ENCODE measurements at regions not wholly inside any gene's neighbourhood (a gene's known extent, or its start where the extent isn't known, plus 50 kb on each side); places are given as distances from the start of the nearest gene placed in this dataset.

DNA sequence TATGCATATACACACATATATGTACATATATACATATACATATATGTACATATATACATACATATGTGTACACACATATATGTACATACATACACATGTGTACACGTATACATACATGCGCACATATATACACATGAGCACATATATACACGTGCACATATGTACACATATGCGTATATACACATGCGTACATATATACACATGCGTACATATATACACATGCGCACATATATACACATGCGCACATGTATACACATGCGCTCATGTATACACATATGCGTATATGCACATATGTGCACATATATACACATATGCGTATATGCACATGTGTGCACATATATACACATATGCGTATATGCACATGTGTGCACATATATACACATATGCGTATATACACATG is 353.0 kb downstream of the EDEM1 start:
- Histone ChIP-seq H3K27me3 (ENCODE audit: insufficient read depth, low read depth, low read length) (no peaks in the 10 kb centered on the region), H3K79me2 (replicated peaks; ENCODE audit: insufficient read depth, low read length) (no peaks in the 10 kb centered on the region), H3K36me3 (ENCODE audit: insufficient read depth, low read length) (no peaks in the 10 kb centered on the region), H3K9ac (ENCODE audit: low read length) (no peak overlapping the region), H3F3A (ENCODE audit: insufficient read depth, low read length, poor library complexity, severe bottlenecking) (no peaks in the 10 kb centered on the region), H3K9me3 (ENCODE audit: low read length) (no peaks in the 10 kb centered on the region), H3K27ac (ENCODE audit: low read length) (no peak overlapping the region), H2AFZ (ENCODE audit: low read depth, low read length) (no peak overlapping the region), H4K20me1 (ENCODE audit: insufficient read depth) (no peaks in the 10 kb centered on the region), H3K4me2 (ENCODE audit: low read length) (no peak overlapping the region), H3K9me2 (ENCODE audit: insufficient read depth, low read length) (no peaks in the 10 kb centered on the region), H3K4me3 (ENCODE audit: low read length) (no peak overlapping the region)
- TF ChIP-seq, protein P1, sequence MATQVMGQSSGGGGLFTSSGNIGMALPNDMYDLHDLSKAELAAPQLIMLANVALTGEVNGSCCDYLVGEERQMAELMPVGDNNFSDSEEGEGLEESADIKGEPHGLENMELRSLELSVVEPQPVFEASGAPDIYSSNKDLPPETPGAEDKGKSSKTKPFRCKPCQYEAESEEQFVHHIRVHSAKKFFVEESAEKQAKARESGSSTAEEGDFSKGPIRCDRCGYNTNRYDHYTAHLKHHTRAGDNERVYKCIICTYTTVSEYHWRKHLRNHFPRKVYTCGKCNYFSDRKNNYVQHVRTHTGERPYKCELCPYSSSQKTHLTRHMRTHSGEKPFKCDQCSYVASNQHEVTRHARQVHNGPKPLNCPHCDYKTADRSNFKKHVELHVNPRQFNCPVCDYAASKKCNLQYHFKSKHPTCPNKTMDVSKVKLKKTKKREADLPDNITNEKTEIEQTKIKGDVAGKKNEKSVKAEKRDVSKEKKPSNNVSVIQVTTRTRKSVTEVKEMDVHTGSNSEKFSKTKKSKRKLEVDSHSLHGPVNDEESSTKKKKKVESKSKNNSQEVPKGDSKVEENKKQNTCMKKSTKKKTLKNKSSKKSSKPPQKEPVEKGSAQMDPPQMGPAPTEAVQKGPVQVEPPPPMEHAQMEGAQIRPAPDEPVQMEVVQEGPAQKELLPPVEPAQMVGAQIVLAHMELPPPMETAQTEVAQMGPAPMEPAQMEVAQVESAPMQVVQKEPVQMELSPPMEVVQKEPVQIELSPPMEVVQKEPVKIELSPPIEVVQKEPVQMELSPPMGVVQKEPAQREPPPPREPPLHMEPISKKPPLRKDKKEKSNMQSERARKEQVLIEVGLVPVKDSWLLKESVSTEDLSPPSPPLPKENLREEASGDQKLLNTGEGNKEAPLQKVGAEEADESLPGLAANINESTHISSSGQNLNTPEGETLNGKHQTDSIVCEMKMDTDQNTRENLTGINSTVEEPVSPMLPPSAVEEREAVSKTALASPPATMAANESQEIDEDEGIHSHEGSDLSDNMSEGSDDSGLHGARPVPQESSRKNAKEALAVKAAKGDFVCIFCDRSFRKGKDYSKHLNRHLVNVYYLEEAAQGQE (IDR thresholded peaks at IDR 0.05; ENCODE audit: borderline replicate concordance): no peak
- TF ChIP-seq TAF1 (IDR thresholded peaks at IDR 0.05; ENCODE audit: low read depth): no peak
- TF ChIP-seq, protein P2, sequence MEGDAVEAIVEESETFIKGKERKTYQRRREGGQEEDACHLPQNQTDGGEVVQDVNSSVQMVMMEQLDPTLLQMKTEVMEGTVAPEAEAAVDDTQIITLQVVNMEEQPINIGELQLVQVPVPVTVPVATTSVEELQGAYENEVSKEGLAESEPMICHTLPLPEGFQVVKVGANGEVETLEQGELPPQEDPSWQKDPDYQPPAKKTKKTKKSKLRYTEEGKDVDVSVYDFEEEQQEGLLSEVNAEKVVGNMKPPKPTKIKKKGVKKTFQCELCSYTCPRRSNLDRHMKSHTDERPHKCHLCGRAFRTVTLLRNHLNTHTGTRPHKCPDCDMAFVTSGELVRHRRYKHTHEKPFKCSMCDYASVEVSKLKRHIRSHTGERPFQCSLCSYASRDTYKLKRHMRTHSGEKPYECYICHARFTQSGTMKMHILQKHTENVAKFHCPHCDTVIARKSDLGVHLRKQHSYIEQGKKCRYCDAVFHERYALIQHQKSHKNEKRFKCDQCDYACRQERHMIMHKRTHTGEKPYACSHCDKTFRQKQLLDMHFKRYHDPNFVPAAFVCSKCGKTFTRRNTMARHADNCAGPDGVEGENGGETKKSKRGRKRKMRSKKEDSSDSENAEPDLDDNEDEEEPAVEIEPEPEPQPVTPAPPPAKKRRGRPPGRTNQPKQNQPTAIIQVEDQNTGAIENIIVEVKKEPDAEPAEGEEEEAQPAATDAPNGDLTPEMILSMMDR (IDR thresholded peaks at IDR 0.05; ENCODE audit: poor library complexity, severe bottlenecking): no peak
- no peak for TF ChIP-seq MXI1 (conservative IDR thresholded peaks at IDR 0.05; ENCODE audit: poor library complexity, severe bottlenecking)
- TF ChIP-seq EP300 (conservative IDR thresholded peaks at IDR 0.05; ENCODE audit: poor library complexity, severe bottlenecking): no peak
- no peak for TF ChIP-seq POLR2AphosphoS5 (IDR thresholded peaks at IDR 0.05)
- no peak for TF ChIP-seq SMC3 (conservative IDR thresholded peaks at IDR 0.05; ENCODE audit: poor library complexity)
- no peak for TF ChIP-seq EZH2 (IDR thresholded peaks at IDR 0.05; ENCODE audit: borderline replicate concordance, insufficient read depth, low read length, poor library complexity, severe bottlenecking)

DNA sequence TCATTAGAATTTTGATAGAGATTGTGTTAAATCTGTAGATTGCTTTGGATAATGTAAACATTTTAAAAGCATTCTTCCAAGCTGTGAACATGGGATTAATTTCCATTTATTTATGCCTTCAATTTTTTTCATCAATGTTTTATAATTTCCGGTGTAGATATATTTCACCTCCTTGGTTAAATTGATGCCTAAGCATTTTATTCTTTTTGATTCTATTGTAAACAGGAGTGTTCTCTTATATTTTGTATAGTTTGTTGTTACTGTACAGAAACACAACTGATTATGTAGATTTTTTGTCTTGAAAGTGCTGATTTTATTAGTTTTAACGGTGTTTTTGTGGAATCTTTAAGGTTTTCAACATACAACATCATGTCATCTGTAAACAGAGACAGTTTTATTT is 355.0 kb downstream of the EDEM1 start:
- no peaks in the 10 kb centered on the region for H3K9me3 ChIP-seq (ENCODE audit: low read length)

DNA sequence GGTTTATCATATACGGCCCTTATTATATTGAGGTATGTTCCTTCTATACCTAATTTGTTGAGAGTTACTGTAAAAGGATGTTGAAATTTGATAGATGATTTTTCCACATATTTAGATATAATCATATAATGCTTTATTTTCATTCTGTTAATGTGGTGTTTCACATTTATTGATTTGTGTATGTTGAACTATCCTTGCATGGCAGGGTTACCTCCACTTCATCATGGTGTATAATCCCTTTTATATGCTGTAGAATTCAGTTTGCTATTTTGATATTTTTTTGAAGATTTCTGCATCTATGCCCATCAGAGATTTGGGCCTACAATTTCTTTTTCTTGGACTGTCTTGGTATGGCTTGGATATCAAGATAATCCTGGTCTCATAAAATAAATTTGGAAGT is 355.5 kb downstream of the EDEM1 start:
- Histone ChIP-seq H3F3A (ENCODE audit: insufficient read depth, low read length, poor library complexity, severe bottlenecking) (no peaks in the 10 kb centered on the region), H3K4me2 (ENCODE audit: low read length) (no peak overlapping the region)

More for the DNA sequence above, 355.0 kb downstream of the EDEM1 start:
- TF ChIP-seq RAD21 (conservative IDR thresholded peaks at IDR 0.05): no peak
- TF ChIP-seq POLR2AphosphoS5 (IDR thresholded peaks at IDR 0.05): no peak
- Histone ChIP-seq H3K27ac (ENCODE audit: low read length) (no peak overlapping the region), H3K9me2 (ENCODE audit: insufficient read depth, low read length) (no peaks in the 10 kb centered on the region), H3K9ac (ENCODE audit: low read length) (no peak overlapping the region), H3K36me3 (ENCODE audit: insufficient read depth, low read length) (no peaks in the 10 kb centered on the region), H2AFZ (ENCODE audit: low read depth, low read length) (no peak overlapping the region), H3K4me2 (ENCODE audit: low read length) (no peak overlapping the region), H3F3A (ENCODE audit: insufficient read depth, low read length, poor library complexity, severe bottlenecking) (no peaks in the 10 kb centered on the region), H3K4me3 (ENCODE audit: low read length) (no peak overlapping the region), H4K20me1 (ENCODE audit: insufficient read depth) (no peaks in the 10 kb centered on the region), H3K79me2 (replicated peaks; ENCODE audit: insufficient read depth, low read length) (no peaks in the 10 kb centered on the region), H3K27me3 (ENCODE audit: insufficient read depth, low read depth, low read length) (no peaks in the 10 kb centered on the region)

More for the DNA sequence above, 355.5 kb downstream of the EDEM1 start:
- TF ChIP-seq POLR2AphosphoS5 (IDR thresholded peaks at IDR 0.05) (no peak), EZH2 (IDR thresholded peaks at IDR 0.05; ENCODE audit: borderline replicate concordance, insufficient read depth, low read length, poor library complexity, severe bottlenecking) (no peak), EP300 (conservative IDR thresholded peaks at IDR 0.05; ENCODE audit: poor library complexity, severe bottlenecking) (no peak), MXI1 (conservative IDR thresholded peaks at IDR 0.05; ENCODE audit: poor library complexity, severe bottlenecking) (no peak), SMC3 (conservative IDR thresholded peaks at IDR 0.05; ENCODE audit: poor library complexity) (no peak), TAF1 (IDR thresholded peaks at IDR 0.05; ENCODE audit: low read depth) (no peak)
- TF ChIP-seq, protein P2 (IDR thresholded peaks at IDR 0.05; ENCODE audit: poor library complexity, severe bottlenecking): no peak
- no peaks in the 10 kb centered on the region for H3K79me2 ChIP-seq (replicated peaks; ENCODE audit: insufficient read depth, low read length)
- H3K27me3 ChIP-seq (ENCODE audit: insufficient read depth, low read depth, low read length): no peaks in the 10 kb centered on the region
- no peak overlapping the region for H3K9ac ChIP-seq (ENCODE audit: low read length)
- H3K9me3 ChIP-seq (ENCODE audit: low read length): no peaks in the 10 kb centered on the region
- H3K9me2 ChIP-seq (ENCODE audit: insufficient read depth, low read length): no peaks in the 10 kb centered on the region
- no peaks in the 10 kb centered on the region for H4K20me1 ChIP-seq (ENCODE audit: insufficient read depth)
- no peak overlapping the region for H3K4me3 ChIP-seq (ENCODE audit: low read length)
- H3K36me3 ChIP-seq (ENCODE audit: insufficient read depth, low read length): no peaks in the 10 kb centered on the region
- no peak overlapping the region for H3K27ac ChIP-seq (ENCODE audit: low read length)
- H2AFZ ChIP-seq (ENCODE audit: low read depth, low read length): no peak overlapping the region
